ENCODE measurements at regions not wholly inside any gene's neighbourhood (a gene's known extent, or its start where the extent isn't known, plus 50 kb on each side); places are given as distances from the start of the nearest gene placed in this dataset.

GRCh38 chr1:186550832-186551231 is 89.9 kb upstream of the PDC start:
- TF ChIP-seq POLR2A (IDR thresholded peaks at IDR 0.05): no peak
- TF ChIP-seq CTCF (IDR thresholded peaks at IDR 0.05): no peak
